ENCODE measurements at regions not wholly inside any gene's neighbourhood (a gene's known extent, or its start where the extent isn't known, plus 50 kb on each side); places are given as distances from the start of the nearest gene placed in this dataset.

DNA sequence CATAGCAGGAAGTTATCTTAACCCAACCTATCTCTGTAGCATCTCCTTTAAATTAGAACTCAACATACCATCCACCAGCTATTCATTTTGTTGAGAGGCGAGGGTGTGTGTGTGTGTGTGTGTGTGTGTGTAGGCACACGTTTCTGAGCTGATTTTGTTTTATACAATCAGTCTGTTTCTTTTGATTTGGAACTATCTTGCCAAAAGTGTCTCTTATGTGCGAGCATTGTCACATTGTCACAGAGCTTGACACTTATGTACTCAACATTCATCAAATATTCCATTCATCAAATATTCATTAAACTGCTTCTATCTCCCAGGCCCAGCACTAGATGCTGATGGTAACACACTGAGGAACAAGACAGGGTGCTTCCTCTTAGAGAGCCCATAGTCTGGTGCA, 180.4 kb downstream of the HAPSTR1 start:
- H3K9me2 ChIP-seq (replicated peaks; ENCODE audit: insufficient read depth, low read length), result no peaks in the 10 kb centered on the region
- no peaks in the 10 kb centered on the region for H3K79me2 ChIP-seq (ENCODE audit: low read length)
- H3K36me3 ChIP-seq (ENCODE audit: insufficient read depth, low read length), result no peaks in the 10 kb centered on the region
- no peaks in the 10 kb centered on the region for H3K4me1 ChIP-seq (ENCODE audit: low read length)
- no peak overlapping the region for H3K9ac ChIP-seq (ENCODE audit: low read length)
- no peak overlapping the region for H3K27ac ChIP-seq (ENCODE audit: low read length)
- no peaks in the 10 kb centered on the region for H3K27me3 ChIP-seq (ENCODE audit: low read length)
- no peak overlapping the region for H2AFZ ChIP-seq (ENCODE audit: low read length)
- no peaks in the 10 kb centered on the region for H4K20me1 ChIP-seq (ENCODE audit: insufficient read depth, low read depth, low read length)
- no peak for DNase-seq
- no peak overlapping the region for H3K4me2 ChIP-seq (ENCODE audit: low read depth, low read length, poor library complexity, severe bottlenecking)
- no peaks in the 10 kb centered on the region for H3K9me3 ChIP-seq (ENCODE audit: low read length)
- no peak overlapping the region for H3K4me3 ChIP-seq (ENCODE audit: low read length)

DNA sequence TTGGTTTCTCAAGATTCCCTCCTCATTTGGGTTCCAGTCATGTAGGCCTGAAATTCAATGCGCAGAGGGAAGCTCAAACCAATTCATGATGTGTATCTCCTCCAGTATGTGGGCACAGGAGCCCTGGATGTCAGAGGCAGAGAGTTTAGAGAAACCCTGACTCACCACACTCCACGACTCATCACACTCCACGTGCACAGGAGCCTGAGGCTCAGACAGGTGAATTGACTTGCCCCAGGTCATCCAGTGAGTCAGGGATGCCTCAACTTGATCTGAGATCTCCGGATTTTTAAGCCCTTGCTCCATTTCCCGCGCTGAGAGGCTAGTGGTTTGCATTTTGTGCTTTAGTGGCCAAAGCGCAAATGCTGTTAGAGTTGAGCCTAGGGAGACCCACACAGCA, 183.9 kb downstream of the HAPSTR1 start:
- H3K4me1 ChIP-seq (ENCODE audit: low read length), result no peaks in the 10 kb centered on the region
- H3K27ac ChIP-seq (ENCODE audit: low read length), result no peak overlapping the region
- H3K9me2 ChIP-seq (replicated peaks; ENCODE audit: insufficient read depth, low read length), result no peaks in the 10 kb centered on the region
- no peak overlapping the region for H2AFZ ChIP-seq (ENCODE audit: low read length)
- no peak overlapping the region for H3K4me2 ChIP-seq (ENCODE audit: low read depth, low read length, poor library complexity, severe bottlenecking)
- no peaks in the 10 kb centered on the region for H4K20me1 ChIP-seq (ENCODE audit: insufficient read depth, low read depth, low read length)
- no peak overlapping the region for H3K9ac ChIP-seq (ENCODE audit: low read length)
- DNase-seq, result no peak
- H3K4me3 ChIP-seq (ENCODE audit: low read length), result no peak overlapping the region
- no peaks in the 10 kb centered on the region for H3K36me3 ChIP-seq (ENCODE audit: insufficient read depth, low read length)
- H3K27me3 ChIP-seq (ENCODE audit: low read length), result no peaks in the 10 kb centered on the region
- no peaks in the 10 kb centered on the region for H3K9me3 ChIP-seq (ENCODE audit: low read length)
- H3K79me2 ChIP-seq (ENCODE audit: low read length), result no peaks in the 10 kb centered on the region

DNA sequence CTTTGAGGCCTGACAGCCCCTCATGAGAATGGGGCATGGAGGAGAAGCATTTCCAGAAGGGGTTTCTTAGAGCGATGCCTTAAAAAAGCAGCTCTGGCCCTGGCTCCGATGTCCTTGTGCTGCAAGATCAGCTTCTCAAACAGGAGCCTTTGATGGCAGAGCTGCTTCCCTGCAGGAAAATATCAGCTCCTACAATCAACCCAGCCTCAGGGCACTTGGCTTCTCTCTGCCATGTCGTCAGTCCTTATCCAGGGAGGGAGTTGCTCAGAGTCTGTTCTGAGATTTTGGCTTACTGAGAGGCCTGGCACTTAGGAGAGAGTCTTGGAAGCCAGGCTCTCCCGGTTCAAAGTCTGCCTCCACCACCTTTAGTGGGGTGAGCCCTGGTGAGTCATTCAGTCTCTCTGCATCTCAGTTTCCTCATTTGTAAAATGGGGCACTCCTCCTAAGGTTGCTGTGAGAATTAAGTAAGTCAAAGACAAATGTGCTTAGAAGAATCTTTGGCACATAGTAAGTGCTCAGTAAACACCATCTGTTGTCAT, 184.4 kb downstream of the HAPSTR1 start:
- no peak overlapping the region for H3K4me2 ChIP-seq (ENCODE audit: low read depth, low read length, poor library complexity, severe bottlenecking)
- H3K4me1 ChIP-seq (ENCODE audit: low read length), result no peaks in the 10 kb centered on the region
- no peak for DNase-seq
- H4K20me1 ChIP-seq (ENCODE audit: insufficient read depth, low read depth, low read length), result no peaks in the 10 kb centered on the region
- H3K9me3 ChIP-seq (ENCODE audit: low read length), result no peaks in the 10 kb centered on the region
- H3K9ac ChIP-seq (ENCODE audit: low read length), result no peak overlapping the region
- no peaks in the 10 kb centered on the region for H3K9me2 ChIP-seq (replicated peaks; ENCODE audit: insufficient read depth, low read length)
- no peaks in the 10 kb centered on the region for H3K79me2 ChIP-seq (ENCODE audit: low read length)
- no peaks in the 10 kb centered on the region for H3K27me3 ChIP-seq (ENCODE audit: low read length)
- H2AFZ ChIP-seq (ENCODE audit: low read length), result no peak overlapping the region
- no peak overlapping the region for H3K4me3 ChIP-seq (ENCODE audit: low read length)
- H3K27ac ChIP-seq (ENCODE audit: low read length), result no peak overlapping the region
- H3K36me3 ChIP-seq (ENCODE audit: insufficient read depth, low read length), result no peaks in the 10 kb centered on the region

DNA sequence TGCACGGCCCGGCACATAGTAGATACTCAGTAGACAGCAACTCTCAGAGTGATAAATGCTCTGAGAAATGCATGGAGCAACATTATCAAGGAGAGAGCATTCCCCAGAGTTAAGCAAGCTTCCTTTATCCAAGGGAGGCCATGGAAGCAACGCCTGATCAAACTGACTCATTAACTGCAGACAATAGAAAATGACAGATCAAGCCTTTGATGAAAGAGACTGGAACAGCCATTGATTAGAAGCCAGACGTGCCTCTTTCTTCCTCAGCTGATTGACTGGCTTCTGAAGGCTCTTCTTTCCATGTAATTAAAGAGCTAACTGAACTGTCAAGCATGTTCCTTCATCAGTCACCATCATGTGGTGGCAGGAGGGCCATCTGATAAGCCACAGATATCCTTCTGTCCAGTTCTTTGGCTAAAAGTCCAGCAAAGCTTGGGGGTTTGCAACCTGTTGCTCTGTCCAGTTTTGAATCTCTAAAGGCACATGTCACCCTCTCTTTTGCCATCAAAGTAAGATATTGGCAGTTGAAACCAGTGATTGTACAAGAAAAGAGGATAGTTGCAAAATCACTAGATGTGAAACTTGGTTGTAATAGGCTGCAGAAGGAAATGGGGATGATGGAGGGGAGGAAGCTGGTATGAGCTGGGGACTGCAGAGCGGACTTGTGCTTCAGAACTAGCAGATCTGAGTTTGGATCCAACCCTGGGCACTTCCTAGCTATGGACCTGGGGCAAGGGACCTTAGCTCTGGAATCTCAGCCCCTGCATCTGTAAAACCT, 188.0 kb downstream of the HAPSTR1 start:
- Histone ChIP-seq H3K4me3 (ENCODE audit: low read length) (no peak overlapping the region), H3K9me3 (ENCODE audit: low read length) (no peaks in the 10 kb centered on the region), H3K4me2 (ENCODE audit: low read depth, low read length, poor library complexity, severe bottlenecking) (no peak overlapping the region), H3K27ac (ENCODE audit: low read length) (no peak overlapping the region), H3K9me2 (replicated peaks; ENCODE audit: insufficient read depth, low read length) (no peaks in the 10 kb centered on the region), H4K20me1 (ENCODE audit: insufficient read depth, low read depth, low read length) (no peaks in the 10 kb centered on the region), H3K4me1 (ENCODE audit: low read length) (no peaks in the 10 kb centered on the region), H3K27me3 (ENCODE audit: low read length) (no peaks in the 10 kb centered on the region), H3K9ac (ENCODE audit: low read length) (no peak overlapping the region), H3K79me2 (ENCODE audit: low read length) (no peaks in the 10 kb centered on the region), H2AFZ (ENCODE audit: low read length) (no peak overlapping the region), H3K36me3 (ENCODE audit: insufficient read depth, low read length) (no peaks in the 10 kb centered on the region)
- no peak for DNase-seq

DNA sequence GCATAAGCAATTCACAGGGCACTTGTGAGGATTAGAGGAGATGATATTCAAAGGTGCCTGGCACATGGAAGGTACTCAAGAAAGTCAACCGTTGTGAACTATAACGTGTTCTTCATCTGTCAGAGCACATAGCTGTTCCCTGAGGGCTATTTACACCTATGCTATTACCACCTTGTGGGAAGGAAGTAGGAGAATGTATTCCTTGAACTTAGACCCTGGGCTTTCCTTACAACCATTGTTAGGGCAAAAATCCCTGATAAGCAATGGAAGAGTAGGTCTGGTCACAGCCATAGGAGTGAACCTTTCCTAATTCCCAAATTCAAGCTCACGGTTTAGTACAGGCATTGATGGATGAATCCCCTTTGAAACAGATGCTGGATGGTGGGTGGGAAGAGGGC, 188.6 kb downstream of the HAPSTR1 start:
- H3K4me1 ChIP-seq (ENCODE audit: low read length), result no peaks in the 10 kb centered on the region

DNA sequence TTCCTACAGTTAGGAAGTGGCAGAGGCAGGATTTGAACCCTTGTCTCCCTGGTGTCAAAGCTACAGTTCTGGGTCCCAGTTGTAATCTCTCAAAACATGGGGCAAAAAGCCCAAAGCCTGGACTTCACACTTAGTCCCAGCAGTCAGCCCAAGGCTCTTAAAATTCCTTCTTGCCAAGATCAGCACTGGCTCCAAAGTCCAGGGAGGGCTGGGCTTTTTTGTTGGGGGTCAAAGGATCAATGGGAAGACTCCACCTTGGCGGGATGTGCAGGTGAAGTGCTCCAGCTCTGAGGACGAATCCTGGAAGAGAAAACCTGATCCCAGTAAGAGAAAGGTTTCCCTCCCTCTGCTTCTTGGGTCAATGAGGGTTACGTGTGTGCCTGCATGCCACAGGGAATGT, 195.5 kb downstream of the HAPSTR1 start:
- Histone ChIP-seq H3K27ac (ENCODE audit: low read length) (no peak overlapping the region), H3K79me2 (ENCODE audit: low read length) (no peaks in the 10 kb centered on the region), H3K9ac (ENCODE audit: low read length) (no peak overlapping the region), H3K9me3 (ENCODE audit: low read length) (no peaks in the 10 kb centered on the region), H4K20me1 (ENCODE audit: insufficient read depth, low read depth, low read length) (no peaks in the 10 kb centered on the region), H3K27me3 (ENCODE audit: low read length) (no peaks in the 10 kb centered on the region), H2AFZ (ENCODE audit: low read length) (no peak overlapping the region), H3K9me2 (replicated peaks; ENCODE audit: insufficient read depth, low read length) (no peaks in the 10 kb centered on the region), H3K36me3 (ENCODE audit: insufficient read depth, low read length) (no peaks in the 10 kb centered on the region), H3K4me1 (ENCODE audit: low read length) (no peaks in the 10 kb centered on the region), H3K4me2 (ENCODE audit: low read depth, low read length, poor library complexity, severe bottlenecking) (no peak overlapping the region), H3K4me3 (ENCODE audit: low read length) (no peak overlapping the region)
- peak; percentile 19 for DNase-seq

More for the DNA sequence above, 188.6 kb downstream of the HAPSTR1 start:
- H3K4me3 ChIP-seq (ENCODE audit: low read length), result no peak overlapping the region
- no peaks in the 10 kb centered on the region for H3K27me3 ChIP-seq (ENCODE audit: low read length)
- H2AFZ ChIP-seq (ENCODE audit: low read length), result no peak overlapping the region
- no peaks in the 10 kb centered on the region for H4K20me1 ChIP-seq (ENCODE audit: insufficient read depth, low read depth, low read length)
- no peak for DNase-seq
- no peak overlapping the region for H3K4me2 ChIP-seq (ENCODE audit: low read depth, low read length, poor library complexity, severe bottlenecking)
- no peaks in the 10 kb centered on the region for H3K9me3 ChIP-seq (ENCODE audit: low read length)
- H3K36me3 ChIP-seq (ENCODE audit: insufficient read depth, low read length), result no peaks in the 10 kb centered on the region
- H3K9ac ChIP-seq (ENCODE audit: low read length), result no peak overlapping the region
- no peaks in the 10 kb centered on the region for H3K9me2 ChIP-seq (replicated peaks; ENCODE audit: insufficient read depth, low read length)
- H3K27ac ChIP-seq (ENCODE audit: low read length), result no peak overlapping the region
- no peaks in the 10 kb centered on the region for H3K79me2 ChIP-seq (ENCODE audit: low read length)

DNA sequence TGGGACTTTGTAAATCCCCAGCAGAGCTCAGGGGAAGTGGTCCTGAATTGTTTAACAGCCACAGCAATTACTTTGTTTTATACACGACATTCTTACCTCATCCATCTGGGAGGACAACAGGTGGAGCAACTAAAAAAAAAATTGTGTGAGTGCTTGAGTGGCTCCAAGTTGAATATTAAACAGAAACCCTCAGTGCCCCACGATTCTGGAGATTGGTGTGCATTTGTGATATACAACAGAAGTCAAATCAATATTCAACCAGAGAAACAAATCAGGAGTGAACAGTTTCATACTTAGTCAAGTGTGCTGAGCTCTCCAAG, 204.8 kb downstream of the HAPSTR1 start:
- DNase-seq, result no peak
- no peaks in the 10 kb centered on the region for H3K79me2 ChIP-seq (ENCODE audit: low read length)
- H3K4me2 ChIP-seq (ENCODE audit: low read depth, low read length, poor library complexity, severe bottlenecking), result no peak overlapping the region
- H2AFZ ChIP-seq (ENCODE audit: low read length), result no peak overlapping the region
- no peaks in the 10 kb centered on the region for H3K4me1 ChIP-seq (ENCODE audit: low read length)
- no peak overlapping the region for H3K4me3 ChIP-seq (ENCODE audit: low read length)
- H3K9ac ChIP-seq (ENCODE audit: low read length), result no peak overlapping the region
- H3K9me3 ChIP-seq (ENCODE audit: low read length), result no peaks in the 10 kb centered on the region
- H3K36me3 ChIP-seq (ENCODE audit: insufficient read depth, low read length), result no peaks in the 10 kb centered on the region
- no peak overlapping the region for H3K27ac ChIP-seq (ENCODE audit: low read length)
- H4K20me1 ChIP-seq (ENCODE audit: insufficient read depth, low read depth, low read length), result no peaks in the 10 kb centered on the region
- no peaks in the 10 kb centered on the region for H3K27me3 ChIP-seq (ENCODE audit: low read length)
- H3K9me2 ChIP-seq (replicated peaks; ENCODE audit: insufficient read depth, low read length), result no peaks in the 10 kb centered on the region

DNA sequence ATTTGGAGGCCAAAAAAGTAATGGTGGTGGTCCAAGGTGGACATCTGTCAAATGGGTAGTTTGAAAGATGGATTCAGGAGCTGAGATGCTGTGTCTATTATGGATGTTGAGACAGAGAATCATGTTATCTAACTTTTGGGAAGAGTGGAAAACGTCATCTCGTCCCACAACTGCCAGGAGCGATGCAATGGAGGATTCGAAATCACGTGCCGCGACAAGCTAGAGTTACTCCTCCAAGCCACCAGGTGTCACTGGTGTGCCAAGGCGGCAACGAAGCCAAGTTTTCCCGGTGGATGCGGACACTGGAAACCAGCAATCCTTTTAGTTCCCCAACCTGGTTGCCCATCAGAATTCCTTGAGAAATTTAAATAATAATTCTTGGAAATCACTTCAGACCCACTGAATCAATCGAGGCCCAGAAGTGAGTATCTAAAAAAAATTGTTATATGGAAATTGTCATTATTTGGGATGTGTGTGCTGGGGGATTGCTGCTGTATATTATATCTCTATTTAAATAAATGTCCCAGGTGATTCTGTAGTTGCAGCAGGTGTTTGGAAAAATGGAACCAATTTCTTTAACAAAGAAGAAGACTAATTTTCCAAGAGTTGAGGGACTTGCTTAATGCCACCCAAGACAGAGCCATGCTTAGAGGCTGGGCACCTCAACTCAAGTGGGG, 206.1 kb downstream of the HAPSTR1 start:
- no peak overlapping the region for H3K4me3 ChIP-seq (ENCODE audit: low read length)
- no peaks in the 10 kb centered on the region for H3K9me3 ChIP-seq (ENCODE audit: low read length)
- no peaks in the 10 kb centered on the region for H3K36me3 ChIP-seq (ENCODE audit: insufficient read depth, low read length)
- no peak overlapping the region for H2AFZ ChIP-seq (ENCODE audit: low read length)
- no peaks in the 10 kb centered on the region for H4K20me1 ChIP-seq (ENCODE audit: insufficient read depth, low read depth, low read length)
- DNase-seq, result peak; percentile 43
- H3K9me2 ChIP-seq (replicated peaks; ENCODE audit: insufficient read depth, low read length), result no peaks in the 10 kb centered on the region
- H3K79me2 ChIP-seq (ENCODE audit: low read length), result no peaks in the 10 kb centered on the region
- H3K4me1 ChIP-seq (ENCODE audit: low read length), result no peaks in the 10 kb centered on the region
- H3K9ac ChIP-seq (ENCODE audit: low read length), result no peak overlapping the region
- H3K27me3 ChIP-seq (ENCODE audit: low read length), result no peaks in the 10 kb centered on the region
- H3K4me2 ChIP-seq (ENCODE audit: low read depth, low read length, poor library complexity, severe bottlenecking), result no peak overlapping the region
- H3K27ac ChIP-seq (ENCODE audit: low read length), result no peak overlapping the region
